Hepatocyte (in vitro differentiated cells): ENCODE measurements at regions not wholly inside any gene's neighbourhood (a gene's known extent, or its start where the extent isn't known, plus 50 kb on each side); places are given as distances from the start of the nearest gene placed in this dataset.

Source experiments
- DNase-seq: peaks from one replicate; pipeline ENCODE4 v3.0.0-alpha.2; 2016; ENCODE audit warnings: low spot score
- H2AFZ ChIP-seq: fragments of 200-600 bp; sonication (generic); 2 replicates; pipeline ENCODE4 v1.6.0; 2016; ENCODE audit warnings: antibody characterized with exemption, mild to moderate bottlenecking
- H3K27ac ChIP-seq: fragments of 200-600 bp; sonication (generic); 2 replicates; pipeline ENCODE4 v1.5.1; 2016; ENCODE audit warnings: mild to moderate bottlenecking
- H3K27me3 ChIP-seq: fragments of 200-600 bp; sonication (generic); 2 replicates; pipeline ENCODE4 v1.6.1; 2016
- H3K36me3 ChIP-seq: fragments of 200-600 bp; sonication (generic); replicated peaks from 2 replicates; pipeline ENCODE4 v1.5.1; 2016; ENCODE audit warnings: low read depth; ENCODE audit not compliant: insufficient read depth
- H3K4me1 ChIP-seq: fragments of 200-600 bp; sonication (generic); 2 replicates; pipeline ENCODE4 v1.5.1; 2016; ENCODE audit warnings: mild to moderate bottlenecking, moderate library complexity; ENCODE audit not compliant: insufficient read depth
- H3K4me2 ChIP-seq: fragments of 200-600 bp; sonication (generic); 2 replicates; pipeline ENCODE4 v1.6.0; 2016
- H3K4me3 ChIP-seq: fragments of 200-600 bp; sonication (generic); 2 replicates; pipeline ENCODE4 v1.5.1; 2016; ENCODE audit warnings: mild to moderate bottlenecking
- H3K79me2 ChIP-seq: fragments of 200-600 bp; sonication (generic); 2 replicates; pipeline ENCODE4 v1.6.0; 2017; ENCODE audit warnings: mild to moderate bottlenecking
- H3K9me2 ChIP-seq: fragments of 200-600 bp; sonication (generic); replicated peaks from 2 replicates; pipeline ENCODE4 v1.6.0; 2017; ENCODE audit warnings: mild to moderate bottlenecking; ENCODE audit not compliant: insufficient read depth
- H3K9me3 ChIP-seq: fragments of 200-600 bp; sonication (generic); 2 replicates; pipeline ENCODE4 v1.5.1; 2016; ENCODE audit warnings: low read depth, mild to moderate bottlenecking
- H4K20me1 ChIP-seq: fragments of 200-600 bp; sonication (generic); 2 replicates; pipeline ENCODE4 v1.6.0; 2016; ENCODE audit warnings: mild to moderate bottlenecking; ENCODE audit not compliant: insufficient read depth, poor library complexity, severe bottlenecking
- CTCF ChIP-seq: fragments of 200-600 bp; sonication (generic); IDR thresholded peaks from 2 replicates; pipeline ENCODE4 v1.5.1; 2016; ENCODE audit warnings: antibody characterized with exemption, mild to moderate bottlenecking; ENCODE audit not compliant: poor library complexity
- EZH2 ChIP-seq: fragments of 200-600 bp; sonication (generic); IDR thresholded peaks from 2 replicates; pipeline ENCODE4 v1.6.1; 2016; ENCODE audit warnings: antibody characterized with exemption, mild to moderate bottlenecking, borderline replicate concordance
- EZH2phosphoT487 ChIP-seq: fragments of 200-600 bp; sonication (generic); IDR thresholded peaks from one replicate; pipeline ENCODE4 v1.6.1; 2018; ENCODE audit warnings: antibody characterized with exemption, mild to moderate bottlenecking, low read depth, moderate library complexity; ENCODE audit not compliant: unreplicated experiment, severe bottlenecking
- WGBS: methylation state at CpG from one replicate; pipeline ENCODE4 v1.1.6; 2016; ENCODE audit warnings: low lambda C conversion rate; ENCODE audit errors: missing lambda C conversion rate; 5-methylcytosine and 5-hydroxymethylcytosine counted together

GRCh38 chr1:181204530-181204929 lies 116.0 kb downstream of the IER5 start:
- no peak overlapping the region for H3K27ac ChIP-seq
- TF ChIP-seq EZH2 (no peak), CTCF (no peak), EZH2phosphoT487 (no peak)
- H3K4me1 ChIP-seq, result no peaks in the 10 kb centered on the region

GRCh38 chr1:181205901-181206300 lies 117.4 kb downstream of the IER5 start:
- no peaks in the 10 kb centered on the region for H3K9me2 ChIP-seq
- no peak for DNase-seq
- TF ChIP-seq EZH2 (no peak), CTCF (no peak), EZH2phosphoT487 (no peak)
- 74% methylated on average over 10 of the region's 10 CpGs for WGBS
- no peaks in the 10 kb centered on the region for H4K20me1 ChIP-seq
- no peak overlapping the region for H2AFZ ChIP-seq
- no peaks in the 10 kb centered on the region for H3K27me3 ChIP-seq
- no peak overlapping the region for H3K27ac ChIP-seq
- no peaks in the 10 kb centered on the region for H3K36me3 ChIP-seq
- H3K4me3 ChIP-seq, result no peak overlapping the region
- H3K9me3 ChIP-seq, result no peaks in the 10 kb centered on the region
- H3K4me1 ChIP-seq, result no peaks in the 10 kb centered on the region
- no peak overlapping the region for H3K4me2 ChIP-seq
- no peaks in the 10 kb centered on the region for H3K79me2 ChIP-seq

More at GRCh38 chr1:181204530-181204929, 116.0 kb downstream of the IER5 start:
- no peak overlapping the region for H2AFZ ChIP-seq
- no peaks in the 10 kb centered on the region for H3K27me3 ChIP-seq
- H3K4me2 ChIP-seq, result no peak overlapping the region
- H3K4me3 ChIP-seq, result no peak overlapping the region
- no peaks in the 10 kb centered on the region for H3K36me3 ChIP-seq
- no peaks in the 10 kb centered on the region for H3K79me2 ChIP-seq
- H3K9me2 ChIP-seq, result no peaks in the 10 kb centered on the region
- DNase-seq, result no peak
- WGBS, result 79% methylated on average over 6 of the region's 6 CpGs
- no peaks in the 10 kb centered on the region for H4K20me1 ChIP-seq
- no peaks in the 10 kb centered on the region for H3K9me3 ChIP-seq

- WGBS, result 72% methylated on average over 8 of the region's 8 CpGs
- H4K20me1 ChIP-seq, result no peaks in the 10 kb centered on the region
Measured at GRCh38 chr1:181206513-181206912, 118.0 kb downstream of the IER5 start.

More at GRCh38 chr1:181206513-181206912, 118.0 kb downstream of the IER5 start:
- no peak overlapping the region for H3K4me3 ChIP-seq
- no peaks in the 10 kb centered on the region for H3K9me2 ChIP-seq
- H3K27me3 ChIP-seq, result no peaks in the 10 kb centered on the region
- no peak for DNase-seq
- H3K4me1 ChIP-seq, result no peaks in the 10 kb centered on the region
- H3K9me3 ChIP-seq, result no peaks in the 10 kb centered on the region
- no peak overlapping the region for H2AFZ ChIP-seq
- no peak overlapping the region for H3K27ac ChIP-seq
- H3K79me2 ChIP-seq, result no peaks in the 10 kb centered on the region
- no peak overlapping the region for H3K4me2 ChIP-seq
- TF ChIP-seq CTCF (no peak), EZH2 (no peak)
- no peaks in the 10 kb centered on the region for H3K36me3 ChIP-seq
